ENCODE measurements at regions not wholly inside any gene's neighbourhood (a gene's known extent, or its start where the extent isn't known, plus 50 kb on each side); places are given as distances from the start of the nearest gene placed in this dataset.
"Not testable (repeated sequence)": the region's sequence is repeated elsewhere in the genome, so short reads cannot be mapped to it uniquely, and the experiment has no call there.

- intact Hi-C loops (cut with micrococcal nuclease), result no loop called here
These were observed 329.7 kb upstream of the KLHL29 start for GRCh38 chr2:23055251-23055650.

DNA sequence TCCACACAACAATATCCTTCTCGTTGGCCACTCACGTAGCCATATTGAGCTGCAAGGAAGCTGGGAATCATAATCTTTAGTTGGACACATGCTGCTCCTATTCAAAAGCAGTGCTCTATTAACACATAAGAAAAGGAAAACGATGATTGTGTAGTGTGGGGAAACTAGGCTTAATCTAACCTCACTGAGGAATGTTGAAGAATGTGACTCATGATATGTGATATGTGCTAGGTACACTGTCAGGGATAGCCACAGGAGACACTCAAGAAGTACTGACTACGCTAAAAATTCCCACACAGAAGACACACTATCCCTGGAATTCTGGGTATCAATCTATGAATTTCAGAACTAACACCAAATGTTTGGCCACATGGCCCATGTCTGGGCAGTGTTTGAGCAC is 328.1 kb upstream of the KLHL29 start:
- intact Hi-C loops (cut with micrococcal nuclease), result not testable (repeated sequence)

DNA sequence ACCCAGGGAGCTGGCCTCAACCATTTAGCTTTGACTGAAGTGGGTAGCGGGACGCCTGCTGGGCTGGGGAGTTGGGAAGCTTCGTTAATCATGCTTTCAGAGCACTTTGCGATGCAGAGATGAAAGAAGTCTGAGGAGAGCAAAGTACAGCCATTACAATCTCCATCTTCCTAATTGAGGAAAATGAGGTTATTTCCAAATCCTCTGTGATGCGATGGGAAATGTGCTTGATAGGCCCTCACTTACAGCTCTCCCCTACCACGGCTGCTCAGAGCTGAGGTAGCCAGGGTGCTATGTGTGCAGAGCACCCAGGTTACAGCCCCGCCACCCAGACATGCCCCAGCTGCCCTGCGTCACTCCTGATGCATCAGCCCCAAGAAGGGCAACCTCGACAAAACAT is 326.5 kb upstream of the KLHL29 start:
- intact Hi-C loops (cut with micrococcal nuclease), result no loop called here

- intact Hi-C loops (cut with micrococcal nuclease), result no loop called here
These were observed 319.8 kb upstream of the KLHL29 start for GRCh38 chr2:23065210-23065609.

DNA sequence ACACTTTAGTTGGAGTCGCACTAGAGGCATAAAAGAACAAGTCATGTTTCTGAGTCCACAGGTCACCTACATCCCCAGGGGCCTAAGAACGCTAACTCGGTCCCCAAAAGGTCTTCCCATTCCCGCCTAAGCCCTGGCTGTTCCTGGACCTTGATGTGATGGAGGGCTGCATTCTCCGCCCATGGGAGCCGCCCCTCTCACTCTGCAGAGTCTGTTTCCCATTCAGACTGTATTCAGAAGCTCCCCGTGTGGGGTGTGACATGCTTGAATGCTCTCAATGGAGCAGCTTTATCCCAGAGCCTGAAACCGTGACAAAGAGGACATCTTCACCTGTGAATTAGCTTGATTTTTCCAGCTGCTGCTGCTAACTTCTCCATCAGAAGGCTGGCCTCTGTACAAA is 319.0 kb upstream of the KLHL29 start:
- intact Hi-C loops (cut with micrococcal nuclease), result no loop called here

DNA sequence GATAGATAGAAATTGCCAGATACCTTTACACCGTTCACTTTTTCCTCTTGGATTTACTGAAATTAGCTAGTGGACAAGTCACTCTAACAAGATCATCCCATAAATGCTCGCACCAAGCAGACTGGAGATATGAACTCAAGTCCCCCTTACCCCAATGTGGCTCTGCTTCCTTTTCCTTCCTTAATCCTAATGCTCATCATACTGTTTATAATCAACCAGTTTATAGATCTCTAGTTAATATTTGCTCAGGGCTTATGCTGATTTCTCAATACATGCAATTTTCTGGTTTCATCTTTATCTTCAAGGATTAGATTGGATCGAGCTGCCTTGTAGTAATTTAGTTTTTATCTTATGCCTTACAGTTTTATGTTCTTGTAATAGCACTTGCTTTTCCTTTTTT is 318.3 kb upstream of the KLHL29 start:
- intact Hi-C loops (cut with micrococcal nuclease), result no loop called here

GRCh38 chr2:23069156-23069555 is 315.8 kb upstream of the KLHL29 start:
- intact Hi-C loops (cut with micrococcal nuclease), result no loop called here

- intact Hi-C loops (cut with micrococcal nuclease), result no loop called here
These were observed 315.1 kb upstream of the KLHL29 start for GRCh38 chr2:23069923-23070322.

- intact Hi-C loops (cut with micrococcal nuclease), result no loop called here
These were observed 311.9 kb upstream of the KLHL29 start for GRCh38 chr2:23073056-23073455.

DNA sequence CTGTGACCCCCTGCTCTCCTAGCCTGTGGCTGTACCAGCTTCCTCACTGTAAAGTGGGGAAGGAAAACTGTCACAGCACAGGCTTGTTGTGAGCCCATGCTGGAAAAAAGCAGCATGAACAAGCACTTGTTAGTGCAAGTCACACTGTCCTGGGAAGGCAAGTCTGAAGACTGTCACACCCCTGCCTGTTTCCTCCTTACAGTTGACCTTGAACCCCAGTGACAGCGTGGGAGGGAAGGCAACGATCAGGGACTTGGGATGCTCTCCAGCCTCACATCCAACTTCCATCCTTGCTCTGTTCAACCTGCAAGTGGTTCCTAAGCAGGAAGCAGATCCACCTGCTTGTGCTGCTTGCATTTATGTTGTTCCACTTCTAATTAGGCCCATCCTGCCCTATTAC is 311.3 kb upstream of the KLHL29 start:
- intact Hi-C loops (cut with micrococcal nuclease), result no loop called here

GRCh38 chr2:23077596-23077995 is 307.4 kb upstream of the KLHL29 start:
- intact Hi-C loops (cut with micrococcal nuclease), result no loop called here

- intact Hi-C loops (cut with micrococcal nuclease), result no loop called here
These were observed 306.1 kb upstream of the KLHL29 start for GRCh38 chr2:23078784-23079434.

DNA sequence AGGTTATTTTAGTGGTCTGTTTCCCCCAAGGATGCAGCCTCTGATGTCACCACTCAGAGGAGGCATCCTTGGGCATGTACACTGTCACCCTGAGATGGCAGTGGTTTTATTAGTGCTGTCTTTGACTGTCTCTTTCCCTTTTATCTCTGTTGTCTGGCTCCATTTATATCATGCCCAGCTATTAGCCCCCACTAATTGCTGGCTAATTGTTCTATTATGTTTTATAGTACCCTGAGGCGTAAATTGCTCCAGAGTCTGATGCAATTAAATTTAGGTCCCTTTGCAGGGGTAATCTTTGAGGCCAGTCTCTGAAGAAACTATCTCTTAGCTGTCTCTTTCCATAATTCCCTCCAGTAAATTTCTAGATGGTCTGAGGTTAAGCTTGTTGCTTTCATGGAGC is 301.0 kb upstream of the KLHL29 start:
- intact Hi-C loops (cut with micrococcal nuclease), result no loop called here

GRCh38 chr2:23091019-23091418 is 294.0 kb upstream of the KLHL29 start:
- intact Hi-C loops (cut with micrococcal nuclease), result no loop called here

DNA sequence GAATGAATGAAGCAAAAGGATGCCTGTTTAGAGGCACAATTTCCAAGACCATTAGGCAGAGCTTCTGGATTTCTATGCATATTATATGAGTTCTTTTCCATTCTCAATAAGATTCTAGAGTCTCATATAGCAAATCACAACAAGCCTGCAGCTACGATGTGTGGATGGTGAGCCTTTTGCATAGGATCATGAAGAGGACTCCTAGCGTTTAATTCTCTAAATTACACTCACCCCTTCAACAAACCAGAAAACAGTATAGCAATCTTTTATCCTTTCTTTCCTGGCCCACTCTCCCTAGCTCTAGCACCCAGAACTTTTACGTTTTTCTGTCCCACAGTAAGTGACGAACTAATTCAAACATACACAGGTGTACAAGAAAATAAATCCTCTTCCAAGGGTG is 293.1 kb upstream of the KLHL29 start:
- intact Hi-C loops (cut with micrococcal nuclease), result no loop called here

DNA sequence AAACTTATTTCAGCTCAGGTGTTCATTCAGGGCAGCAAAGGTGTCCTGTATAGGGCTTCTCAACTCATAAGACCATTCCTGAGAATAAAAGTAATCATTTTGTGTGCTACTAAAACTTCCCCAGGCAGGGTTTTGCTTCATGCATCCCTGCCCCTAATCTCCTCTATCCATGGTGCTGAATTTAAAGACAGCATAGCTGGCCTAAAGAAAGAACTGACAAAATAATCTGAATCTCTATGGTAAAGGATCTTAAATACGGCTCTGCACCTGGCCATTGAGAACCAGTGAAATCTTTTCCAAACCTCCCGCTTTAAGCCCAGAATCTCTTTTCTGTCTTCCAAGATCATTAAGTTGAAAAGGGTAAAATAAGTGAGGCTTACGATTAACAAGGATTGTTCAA is 292.1 kb upstream of the KLHL29 start:
- intact Hi-C loops (cut with micrococcal nuclease), result no loop called here

DNA sequence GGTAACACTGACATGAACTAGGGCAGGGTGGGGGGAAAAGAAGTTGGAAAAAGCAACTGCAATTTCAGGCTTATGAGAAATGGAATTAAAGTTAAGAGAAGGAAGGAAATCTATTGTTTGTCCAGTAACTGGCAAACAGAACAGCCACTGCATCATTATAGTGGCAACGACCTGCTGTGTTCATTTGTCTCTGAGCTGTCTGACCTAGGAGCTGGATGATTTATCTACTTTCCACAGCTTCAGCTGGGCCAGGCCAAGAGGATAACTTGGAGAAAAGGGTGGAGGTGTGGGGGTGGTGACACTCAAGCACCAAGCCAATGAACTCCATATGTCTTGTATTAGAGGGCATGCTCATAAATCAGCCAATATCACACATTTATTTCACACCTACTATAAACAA is 291.5 kb upstream of the KLHL29 start:
- intact Hi-C loops (cut with micrococcal nuclease), result no loop called here

DNA sequence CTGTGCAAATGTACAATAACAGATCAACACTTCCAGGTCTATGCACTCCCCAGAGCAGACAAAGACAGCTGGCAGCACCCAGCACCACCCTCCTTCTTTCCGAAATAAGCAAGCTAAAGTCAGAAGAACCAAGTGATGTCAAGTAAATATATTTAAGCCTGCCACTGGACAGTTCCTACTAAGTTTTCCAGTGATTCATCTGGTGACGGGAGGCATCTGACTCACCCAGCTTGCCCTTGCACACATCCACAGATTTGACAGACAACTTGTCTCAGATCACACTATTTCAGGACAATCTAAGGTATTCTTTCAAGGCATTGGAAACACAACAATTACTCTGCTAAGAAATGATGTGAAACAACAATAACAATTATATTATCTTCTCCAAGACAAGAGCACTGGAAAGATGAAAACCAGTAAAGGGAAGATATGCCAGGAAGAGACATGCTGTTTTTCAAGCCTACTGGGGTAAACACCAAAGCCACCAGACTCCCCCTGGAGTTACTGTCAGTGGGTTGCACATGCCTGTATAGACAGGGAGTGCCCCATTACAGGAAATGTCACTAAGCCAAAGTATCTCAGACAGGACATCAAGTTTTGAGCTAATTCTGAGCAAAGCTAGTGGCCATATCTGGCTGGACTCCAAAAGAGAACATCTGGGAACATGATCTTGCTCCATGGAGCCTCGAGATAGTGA is 287.9 kb upstream of the KLHL29 start:
- intact Hi-C loops (cut with micrococcal nuclease), result no loop called here

DNA sequence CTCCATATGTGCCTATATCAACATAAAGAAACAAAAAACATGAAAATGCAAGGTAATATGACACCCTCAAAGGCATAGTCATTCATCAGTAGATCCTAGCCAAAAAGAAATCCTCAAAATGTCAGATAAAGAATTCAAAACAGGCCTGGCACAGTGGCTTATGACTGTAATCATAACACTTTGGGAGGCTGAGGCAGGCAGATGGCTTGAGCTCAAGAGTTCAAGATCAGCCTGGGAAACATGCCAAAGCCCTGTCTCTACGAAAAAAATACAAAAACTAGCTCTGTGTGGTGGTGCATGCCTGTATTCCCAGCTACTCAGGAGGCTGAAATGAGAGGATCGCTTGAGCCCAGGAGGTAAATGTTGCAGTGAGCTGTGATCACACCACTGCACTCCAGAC is 284.6 kb upstream of the KLHL29 start:
- intact Hi-C loops (cut with micrococcal nuclease), result no loop called here

GRCh38 chr2:23106242-23106785 is 278.7 kb upstream of the KLHL29 start:
- intact Hi-C loops (cut with micrococcal nuclease), result no loop called here

- intact Hi-C loops (cut with micrococcal nuclease), result no loop called here
These were observed 277.5 kb upstream of the KLHL29 start for GRCh38 chr2:23107327-23107941.

GRCh38 chr2:23111263-23111662 is 273.7 kb upstream of the KLHL29 start:
- intact Hi-C loops (cut with micrococcal nuclease), result no loop called here

GRCh38 chr2:23112517-23112916 is 272.5 kb upstream of the KLHL29 start:
- intact Hi-C loops (cut with micrococcal nuclease), result no loop called here
